HG03039 (cell line): ENCODE measurements at regions not wholly inside any gene's neighbourhood (a gene's known extent, or its start where the extent isn't known, plus 50 kb on each side); places are given as distances from the start of the nearest gene placed in this dataset.

Experiments used
- ATAC-seq: cut with Tn5 transposase; IDR thresholded peaks from one replicate; pipeline ENCODE4 v1.9.1; 2021; ENCODE audit warnings: mild to moderate bottlenecking, moderate library complexity; ENCODE audit not compliant: unreplicated experiment

GRCh38 chr5:40001796-40002195 lies 577.0 kb upstream of the DAB2 start:
- ATAC-seq, result no peak

DNA sequence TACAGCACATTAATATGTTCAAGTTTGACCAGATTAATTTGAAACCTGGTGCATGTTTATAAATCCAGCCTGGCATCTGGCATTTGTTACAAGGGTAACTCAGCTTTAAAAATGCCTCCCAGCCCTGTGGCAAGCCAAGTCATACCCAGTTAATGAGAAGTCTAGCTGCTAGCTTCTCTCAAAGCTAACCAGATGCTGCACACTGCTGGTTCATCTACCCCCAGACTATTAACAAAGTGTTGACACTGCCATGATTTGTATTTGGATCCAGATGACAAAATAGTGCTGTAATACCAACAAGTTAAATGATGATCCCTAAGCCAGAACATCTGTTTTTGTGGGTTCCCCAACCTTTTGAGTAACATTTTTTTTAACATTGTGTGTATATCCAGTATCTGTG lies 573.7 kb upstream of the DAB2 start:
- ATAC-seq, result no peak

GRCh38 chr5:39995990-39996389 lies 571.2 kb upstream of the DAB2 start:
- ATAC-seq, result no peak

DNA sequence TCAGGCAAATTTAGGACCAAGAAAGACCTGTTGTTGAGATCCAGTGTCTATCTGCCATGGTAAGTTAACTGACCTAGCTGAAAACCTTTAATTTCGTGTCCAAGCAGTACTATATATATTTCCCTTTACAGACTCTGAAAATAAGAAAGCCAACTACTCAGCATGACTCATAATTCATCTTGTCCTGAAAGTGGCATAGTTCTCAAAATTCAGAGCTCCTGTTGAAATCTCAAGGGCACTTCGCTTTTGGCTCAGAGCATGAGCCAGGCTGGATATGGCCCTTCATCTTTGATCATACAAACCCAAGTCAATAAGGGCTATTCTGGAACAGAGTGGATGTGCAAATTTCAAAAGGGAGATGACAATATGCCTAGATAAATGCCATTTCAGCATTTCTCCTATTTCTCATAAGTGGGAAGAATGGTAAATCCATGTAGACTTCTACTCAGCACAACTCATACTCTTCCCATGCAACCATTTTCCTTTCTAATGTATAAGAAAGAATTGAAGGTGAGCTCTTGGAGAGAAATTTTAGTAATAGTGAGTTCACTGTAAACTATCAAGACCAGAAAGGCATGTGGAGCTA lies 567.9 kb upstream of the DAB2 start:
- ATAC-seq, result no peak

- no peak for ATAC-seq
These were observed 561.8 kb upstream of the DAB2 start for GRCh38 chr5:39986614-39987013.

DNA sequence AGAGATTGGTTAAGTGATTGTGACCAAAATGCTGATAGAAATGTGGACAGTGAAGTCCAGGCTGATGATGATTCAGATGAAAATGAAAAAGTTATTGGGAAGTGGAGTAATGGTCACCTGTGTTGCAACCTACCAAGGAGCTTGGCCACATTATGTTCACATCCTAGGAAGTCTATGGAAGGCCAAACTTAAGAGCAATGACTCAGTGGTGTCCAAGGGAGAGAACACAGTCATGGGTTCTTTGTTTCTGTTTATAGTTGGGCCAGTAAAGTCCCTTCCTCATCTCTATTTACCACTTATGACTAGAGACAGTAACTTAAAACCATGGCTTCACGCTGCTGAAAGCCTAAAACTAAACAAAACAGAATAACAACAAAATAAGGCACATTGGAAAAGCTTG lies 555.3 kb upstream of the DAB2 start:
- ATAC-seq, result no peak

GRCh38 chr5:39977066-39977655 lies 552.4 kb upstream of the DAB2 start:
- ATAC-seq, result no peak

GRCh38 chr5:39970117-39970798 lies 545.5 kb upstream of the DAB2 start:
- no peak for ATAC-seq

GRCh38 chr5:39968381-39968780 lies 543.6 kb upstream of the DAB2 start:
- ATAC-seq, result no peak

- ATAC-seq, result no peak
These were observed 530.4 kb upstream of the DAB2 start for GRCh38 chr5:39955156-39955555.

DNA sequence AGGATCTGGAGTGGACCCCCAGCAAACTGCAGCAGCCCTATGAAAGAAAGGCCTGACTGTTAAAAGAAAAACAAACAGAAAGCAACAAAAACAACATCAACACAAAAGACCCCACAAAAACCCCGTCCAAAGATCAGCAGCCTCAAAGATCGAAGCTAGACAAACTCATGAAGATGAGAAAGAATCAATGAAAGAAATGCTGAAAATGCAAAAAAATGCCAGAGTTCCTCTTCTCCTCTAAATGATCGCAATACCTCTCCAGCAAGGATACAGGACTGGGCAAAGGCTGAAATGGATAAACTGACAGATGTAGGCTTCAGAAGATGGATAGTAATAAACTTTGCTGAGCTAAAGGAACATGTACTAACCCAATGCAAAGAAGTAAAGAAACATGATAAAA lies 526.3 kb upstream of the DAB2 start:
- ATAC-seq, result no peak

GRCh38 chr5:39948867-39949468 lies 524.2 kb upstream of the DAB2 start:
- ATAC-seq, result peak; percentile 80

DNA sequence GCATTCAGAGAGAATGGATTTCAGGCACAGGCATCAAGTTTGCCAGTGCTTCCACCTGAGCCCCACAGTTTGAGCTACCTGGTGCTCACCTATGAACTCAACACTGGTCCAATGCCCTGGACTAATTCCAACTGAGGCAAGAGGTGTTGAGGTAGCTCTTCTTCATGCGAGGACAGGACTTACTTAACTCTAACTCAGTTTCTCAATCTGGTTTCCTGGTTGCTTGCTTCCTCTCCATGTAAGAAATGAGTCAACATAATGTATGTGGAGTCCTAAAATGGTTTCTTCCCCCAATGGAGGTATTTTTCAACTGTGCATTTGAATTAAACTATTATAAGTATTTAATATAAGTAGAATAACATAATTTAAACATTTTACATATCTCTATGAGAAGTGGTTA lies 523.6 kb upstream of the DAB2 start:
- no peak for ATAC-seq

- ATAC-seq, result no peak
These were observed 522.9 kb upstream of the DAB2 start for GRCh38 chr5:39947657-39948056.

DNA sequence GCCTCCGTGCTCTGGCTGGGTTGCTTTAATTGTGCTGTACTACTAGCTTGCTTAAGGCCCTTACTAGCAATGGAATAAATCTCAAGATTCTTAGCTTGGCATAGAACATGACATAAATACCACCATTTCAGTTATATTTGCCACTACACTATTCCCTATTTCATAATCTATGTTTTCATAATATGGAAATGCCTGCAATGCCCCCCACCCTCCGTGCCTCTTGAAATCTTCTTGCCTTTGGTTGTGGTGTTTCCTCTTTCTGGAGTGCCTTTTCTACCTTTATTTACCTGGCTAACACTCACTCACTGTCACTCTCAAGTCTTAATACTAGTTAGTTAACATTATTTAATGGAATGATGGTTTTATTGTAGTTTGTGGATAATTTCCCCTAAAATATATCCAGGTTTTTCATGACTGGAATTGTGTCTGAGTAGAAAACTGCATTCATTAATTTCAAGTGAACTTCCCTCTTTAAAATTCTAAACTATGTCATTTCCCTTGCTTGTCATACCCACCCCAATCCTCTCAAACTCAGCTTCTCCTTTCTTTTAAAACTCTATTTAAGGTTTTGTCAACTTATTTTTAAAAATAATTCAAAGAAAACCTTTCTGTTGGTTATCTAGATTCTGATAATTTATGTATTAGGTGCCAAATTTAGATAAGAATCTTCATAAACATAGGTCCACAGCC lies 521.7 kb upstream of the DAB2 start:
- no peak for ATAC-seq

DNA sequence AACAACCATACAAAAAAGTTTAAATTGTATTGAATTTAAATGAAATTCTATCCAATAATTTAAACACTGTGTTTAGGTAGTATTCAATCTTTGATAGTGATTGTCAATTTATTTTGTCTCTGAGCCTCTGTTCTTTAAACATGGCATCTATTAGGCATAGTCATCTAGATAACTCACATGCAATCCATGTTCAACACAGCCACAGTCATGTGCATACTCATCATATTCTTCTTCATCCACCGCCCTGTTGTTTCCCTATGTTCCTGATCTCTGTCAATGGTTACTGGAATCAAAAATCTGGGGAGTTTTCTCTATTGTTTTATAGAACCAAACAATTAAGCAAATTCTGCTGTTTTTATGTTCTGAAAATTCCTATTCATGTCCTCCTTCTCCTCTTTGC lies 521.1 kb upstream of the DAB2 start:
- no peak for ATAC-seq

- no peak for ATAC-seq
These were observed 519.0 kb upstream of the DAB2 start for GRCh38 chr5:39943811-39944210.

GRCh38 chr5:39942606-39943005 lies 517.8 kb upstream of the DAB2 start:
- ATAC-seq, result no peak

GRCh38 chr5:39941416-39941815 lies 516.6 kb upstream of the DAB2 start:
- ATAC-seq, result no peak

- ATAC-seq, result no peak
These were observed 510.1 kb upstream of the DAB2 start for GRCh38 chr5:39934830-39935229.

- ATAC-seq, result no peak
These were observed 508.3 kb upstream of the DAB2 start for GRCh38 chr5:39933061-39933460.

GRCh38 chr5:39928709-39929108 lies 503.9 kb upstream of the DAB2 start:
- ATAC-seq, result no peak
